Cerebellar nuclear complex (tissue), 1 donor: ENCODE measurements at regions not wholly inside any gene's neighbourhood (a gene's known extent, or its start where the extent isn't known, plus 50 kb on each side); places are given as distances from the start of the nearest gene placed in this dataset.

Experiments
- DNase-seq, 2 experiments: peaks; one replicate each; lab custom pipeline; 2025; lab: John Stamatoyannopoulos, UW

DNA sequence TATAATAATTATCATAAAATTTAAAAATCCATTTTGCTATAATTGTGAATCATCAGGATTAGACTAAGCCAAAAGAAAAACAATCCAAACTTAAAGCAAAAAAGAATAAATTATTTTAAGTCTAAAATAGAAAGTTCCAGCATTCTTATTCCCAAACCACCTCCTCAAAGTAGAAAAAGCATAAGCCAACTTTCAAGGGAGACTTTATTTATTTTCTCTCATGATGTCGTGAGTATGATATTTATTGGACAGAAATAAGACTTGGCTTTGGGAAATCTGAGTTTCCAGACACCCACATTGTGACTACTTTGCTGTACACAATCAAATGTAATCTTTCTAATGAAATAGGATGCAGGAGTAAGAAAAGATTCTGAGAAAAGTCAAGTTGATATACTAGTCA is 372.1 kb downstream of the MTRR start:
- no peak for DNase-seq

DNA sequence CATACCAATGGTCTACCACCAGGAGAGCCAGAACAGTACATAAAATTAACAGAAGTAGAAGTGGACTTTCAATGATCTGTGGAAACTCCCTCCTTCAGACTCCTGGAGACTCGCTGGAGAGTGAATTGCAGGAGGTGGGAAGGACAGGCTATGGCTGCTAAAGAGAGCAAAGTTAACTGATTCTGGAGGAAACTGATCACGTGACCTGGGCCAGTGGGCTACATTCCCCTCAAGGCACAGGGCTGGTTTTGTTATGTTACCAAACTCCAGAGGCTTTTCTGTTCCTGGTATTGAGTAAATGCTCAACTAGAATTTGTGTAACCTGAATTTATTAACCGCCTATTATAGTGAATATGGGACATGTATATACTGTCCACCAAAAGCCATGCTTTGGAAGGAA is 372.6 kb downstream of the MTRR start:
- DNase-seq, result no peak

DNA sequence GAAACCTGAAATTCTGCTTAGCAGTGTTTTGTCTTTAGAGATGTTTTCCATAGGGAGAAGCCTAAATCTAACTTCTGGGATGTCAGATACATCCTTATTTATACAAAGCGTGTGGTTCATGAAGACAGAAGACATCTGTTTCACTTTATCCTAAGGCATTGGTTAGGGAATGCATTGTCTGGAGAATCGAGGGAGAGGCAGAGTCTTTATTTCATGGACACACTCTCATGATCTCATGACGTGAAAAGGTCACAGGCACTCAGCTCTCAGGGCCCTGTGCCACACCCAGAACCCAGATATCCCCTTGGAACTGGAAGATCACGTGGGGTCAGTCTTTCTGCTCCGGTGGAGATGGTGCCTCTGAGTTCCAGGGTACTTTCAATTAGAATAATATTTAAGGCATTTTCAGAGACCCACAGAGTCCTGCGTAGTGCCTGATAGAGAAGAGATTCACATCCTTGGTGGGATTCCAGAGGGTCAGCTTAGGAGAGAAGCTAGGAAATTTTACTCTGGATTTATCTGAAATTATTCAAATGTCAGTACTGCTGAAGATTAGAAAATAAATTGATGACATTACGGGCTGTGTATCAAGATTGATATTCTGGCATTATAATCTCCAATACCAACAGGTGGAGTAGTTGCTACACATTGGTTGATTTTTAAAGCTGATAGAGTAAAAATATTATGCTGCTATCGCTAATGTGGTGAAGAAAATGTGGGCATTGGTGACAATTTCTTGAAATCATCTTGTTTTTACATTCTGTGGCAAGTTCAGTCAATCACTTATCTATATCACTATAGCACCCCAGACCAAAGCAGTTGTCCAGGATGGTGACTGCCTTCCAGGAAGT is 378.3 kb downstream of the MTRR start:
- no peak for DNase-seq

DNA sequence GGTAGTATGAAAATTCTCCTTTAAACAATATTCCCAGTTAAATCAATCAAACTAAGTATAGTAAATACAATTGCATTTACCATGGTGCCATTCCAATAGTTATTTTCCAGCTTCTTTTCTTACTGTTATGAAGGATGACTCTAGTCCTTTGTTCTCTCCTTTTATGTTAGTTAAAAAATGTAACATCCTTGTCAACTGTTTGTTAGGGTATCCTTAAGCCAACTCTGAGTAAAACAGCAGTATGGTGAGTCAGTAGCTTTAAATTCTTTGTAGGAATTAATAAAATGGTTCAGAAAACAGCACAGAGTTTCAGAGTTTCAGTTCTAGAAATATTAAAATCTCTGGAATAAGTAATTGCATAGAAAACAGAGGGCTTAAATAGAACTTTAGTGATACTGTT is 384.4 kb downstream of the MTRR start:
- no peak for DNase-seq

DNA sequence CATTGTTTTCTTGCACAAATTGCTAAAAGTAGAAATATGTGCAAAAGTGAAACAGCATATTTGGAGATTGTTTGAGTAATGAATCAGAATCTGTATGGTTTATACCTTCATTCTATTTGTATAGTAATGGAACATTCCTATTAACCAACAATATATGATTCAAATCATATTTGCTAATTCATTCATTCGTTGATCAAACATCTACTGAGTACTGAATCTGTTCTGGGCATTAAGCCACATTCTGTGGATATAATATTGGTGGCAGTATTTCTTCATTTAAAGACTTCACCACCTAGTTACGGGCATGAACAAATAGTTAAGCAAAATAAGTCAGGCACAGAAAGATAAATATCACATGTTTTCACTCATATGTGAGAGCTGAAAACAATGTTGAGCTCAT is 385.7 kb downstream of the MTRR start:
- no peak for DNase-seq

DNA sequence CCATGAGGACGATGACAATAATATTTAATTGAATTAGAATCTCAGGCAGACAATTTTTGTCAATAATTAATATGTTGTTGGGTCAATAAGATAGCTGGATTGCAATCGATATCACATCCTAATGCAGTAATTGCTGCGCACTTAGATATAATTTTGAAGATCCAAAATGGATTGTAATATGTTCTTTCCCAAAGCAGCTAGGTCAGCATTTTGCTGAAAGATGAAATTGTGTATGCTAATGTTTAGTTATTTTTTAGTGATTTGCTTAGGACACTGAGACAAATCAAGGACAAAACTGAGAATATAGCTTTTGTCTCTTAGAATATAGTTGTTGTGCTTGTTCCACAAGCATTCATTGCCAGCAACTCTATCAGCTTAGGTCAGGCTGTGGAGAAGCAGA is 389.9 kb downstream of the MTRR start:
- DNase-seq, result no peak

DNA sequence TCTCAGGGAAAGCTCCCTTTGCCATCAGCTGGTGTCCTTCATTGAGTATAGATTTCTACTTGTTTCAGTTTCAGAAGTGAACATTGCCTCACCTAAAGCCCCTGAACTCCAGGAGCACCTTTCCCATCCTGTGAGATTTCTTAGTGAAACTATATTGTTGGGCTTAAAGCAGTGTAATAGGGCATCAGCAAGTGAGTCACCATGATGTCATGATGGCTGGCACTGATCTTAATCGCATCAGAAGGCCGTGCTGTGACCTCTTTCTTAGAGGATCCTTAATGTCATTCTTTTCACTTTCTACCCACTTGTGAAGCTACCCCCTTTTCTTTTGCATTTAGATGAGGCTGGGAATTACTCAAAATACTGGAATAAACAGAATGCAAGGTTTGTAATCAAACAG is 401.3 kb downstream of the MTRR start:
- no peak for DNase-seq

DNA sequence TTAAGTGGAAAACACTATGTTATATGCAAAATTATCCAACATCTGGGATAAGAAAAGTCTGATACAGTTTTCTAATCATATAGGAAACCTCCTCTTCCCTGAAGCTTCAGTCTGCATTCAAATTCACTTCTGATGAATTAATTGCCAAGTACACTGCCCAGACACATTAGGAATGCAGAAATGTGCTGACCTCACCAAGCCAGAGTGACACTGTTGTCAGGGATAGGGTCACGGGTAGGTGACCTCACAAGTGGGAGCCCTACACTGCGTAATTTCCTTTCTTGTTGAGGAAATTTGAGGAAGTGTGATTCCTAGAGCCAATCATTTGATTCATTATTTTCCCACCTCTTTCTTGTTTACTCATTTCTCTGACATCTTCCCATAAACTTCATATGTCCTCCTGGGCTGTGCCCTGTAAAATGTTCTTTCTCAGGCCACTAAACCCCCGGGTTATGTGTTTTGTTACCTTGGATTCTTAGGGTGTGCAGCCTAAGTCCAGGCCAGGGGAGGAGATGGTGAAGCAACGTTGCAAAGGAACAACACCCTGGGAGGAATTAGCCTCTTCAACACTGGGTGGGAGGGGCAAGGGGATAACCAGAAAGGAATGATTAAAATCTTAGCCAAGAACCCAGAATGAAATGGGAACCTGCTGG is 411.9 kb downstream of the MTRR start:
- no peak for DNase-seq

DNA sequence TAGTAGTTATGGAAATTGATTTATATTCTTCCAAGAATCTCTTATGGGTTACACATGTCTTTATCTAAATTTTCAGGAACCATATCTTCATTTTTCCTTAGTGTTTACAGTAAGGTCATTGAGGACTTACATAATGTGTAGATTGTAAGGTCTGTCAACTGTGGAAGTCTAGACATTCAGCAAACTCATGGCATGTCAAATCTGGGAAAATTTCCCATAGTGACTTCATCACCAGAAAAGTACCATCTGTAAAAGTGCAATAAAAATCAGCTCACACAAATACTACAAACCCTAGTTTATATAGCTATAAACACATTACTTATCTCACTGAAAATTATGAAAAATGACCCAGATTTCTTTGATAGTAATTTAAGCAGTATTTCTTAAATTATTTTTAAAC is 419.4 kb downstream of the MTRR start:
- DNase-seq, result no peak

DNA sequence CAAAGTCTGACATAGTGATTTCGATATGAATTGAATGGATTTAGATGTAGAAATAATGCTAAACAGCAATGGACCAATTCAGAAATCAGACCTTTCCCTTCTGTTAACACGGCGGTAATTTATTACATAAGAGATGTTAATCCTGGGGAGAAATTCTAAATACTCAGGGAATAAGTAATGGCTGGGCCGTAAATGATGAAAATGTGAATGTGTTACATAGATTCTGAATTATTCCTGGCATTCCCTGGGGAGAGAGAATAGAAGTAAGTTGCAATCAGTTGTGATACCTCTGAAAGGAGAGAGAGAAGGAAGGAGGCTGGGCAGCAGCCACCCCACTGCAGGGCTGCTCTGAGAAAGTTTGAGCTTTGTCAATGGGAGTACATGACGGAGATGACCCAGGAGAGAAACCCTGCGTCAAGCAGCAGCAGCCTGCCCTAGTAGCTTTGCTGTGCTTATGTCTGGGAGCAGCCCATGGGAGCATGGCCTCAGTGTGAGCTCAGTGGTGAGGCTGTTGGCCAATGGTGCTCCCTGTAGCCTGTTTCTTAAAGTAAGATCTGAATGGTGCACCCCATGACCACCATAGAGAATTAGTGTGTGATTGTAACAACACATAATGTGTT is 420.1 kb downstream of the MTRR start:
- DNase-seq, result no peak

DNA sequence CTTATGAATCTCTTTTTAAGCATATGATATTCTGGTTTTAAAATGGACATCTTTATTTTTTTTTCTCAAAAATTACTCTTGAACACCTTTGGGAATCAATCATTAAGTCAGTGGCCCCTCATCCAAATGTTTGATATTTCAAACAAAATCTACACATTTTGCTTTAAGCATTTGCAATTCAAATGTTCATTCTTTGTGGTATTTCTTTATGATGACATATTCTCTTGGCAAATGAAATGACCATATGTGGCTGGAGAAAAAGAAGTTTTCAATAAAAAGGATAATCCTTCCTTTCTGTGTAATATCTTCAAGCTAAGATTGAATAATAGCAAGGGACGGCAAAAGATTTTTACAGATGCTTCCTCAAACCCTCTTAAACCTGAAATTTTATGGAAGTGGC is 420.8 kb downstream of the MTRR start:
- no peak for DNase-seq

DNA sequence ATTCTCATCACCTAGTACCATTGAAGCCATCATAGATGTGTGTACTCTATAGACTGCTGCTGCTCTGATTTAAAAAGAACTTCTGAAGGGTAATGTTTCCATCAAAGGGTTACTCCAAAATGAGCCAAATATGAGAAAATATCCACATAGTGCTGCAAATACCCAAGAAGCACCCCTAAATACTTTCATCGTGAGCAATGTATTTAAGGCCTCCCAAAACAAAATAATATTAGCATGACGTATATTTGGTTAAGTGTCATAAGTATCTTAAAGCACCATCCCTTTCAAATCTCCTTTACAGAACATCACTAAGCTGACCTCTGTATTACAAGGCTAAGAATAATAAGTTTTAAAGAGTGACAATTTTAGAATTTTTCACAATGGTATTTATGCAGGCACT is 421.8 kb downstream of the MTRR start:
- DNase-seq, result no peak

DNA sequence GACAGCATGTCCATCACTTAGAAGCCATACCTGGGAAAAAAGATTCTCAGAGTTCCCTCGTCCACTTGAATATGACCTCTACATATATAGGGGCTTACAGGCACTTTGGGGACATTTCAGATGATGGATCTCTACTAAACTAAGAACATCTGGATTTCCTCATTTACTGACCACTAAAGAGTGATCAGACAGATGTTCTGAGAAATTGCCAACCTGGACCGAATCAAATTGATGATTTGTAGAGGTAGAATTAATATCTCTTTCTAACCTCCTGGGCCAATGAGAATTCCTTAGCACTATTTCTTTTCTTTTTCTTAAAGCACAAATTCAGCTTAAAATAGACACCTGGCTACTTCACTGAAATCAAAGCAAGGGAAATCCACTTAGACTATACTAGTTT is 422.7 kb downstream of the MTRR start:
- DNase-seq, result no peak

DNA sequence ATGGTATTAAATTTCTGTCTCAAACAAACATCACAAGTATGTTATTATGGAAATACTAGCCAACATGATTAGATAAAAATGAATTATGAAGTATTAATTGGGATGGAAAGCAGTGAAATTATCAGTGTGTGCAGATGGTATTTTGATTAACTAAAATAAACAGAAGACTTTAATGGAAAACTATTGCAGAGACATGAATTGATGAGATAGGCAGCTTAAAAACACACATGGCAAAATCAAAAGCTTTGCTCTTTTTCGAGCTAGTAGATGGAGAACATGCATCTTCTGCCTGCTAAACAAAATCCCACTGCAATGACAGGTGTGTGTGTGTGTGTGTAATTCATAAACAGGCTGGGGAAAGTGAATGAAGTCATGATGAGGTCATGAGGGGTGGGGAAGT is 426.2 kb downstream of the MTRR start:
- DNase-seq, result no peak

DNA sequence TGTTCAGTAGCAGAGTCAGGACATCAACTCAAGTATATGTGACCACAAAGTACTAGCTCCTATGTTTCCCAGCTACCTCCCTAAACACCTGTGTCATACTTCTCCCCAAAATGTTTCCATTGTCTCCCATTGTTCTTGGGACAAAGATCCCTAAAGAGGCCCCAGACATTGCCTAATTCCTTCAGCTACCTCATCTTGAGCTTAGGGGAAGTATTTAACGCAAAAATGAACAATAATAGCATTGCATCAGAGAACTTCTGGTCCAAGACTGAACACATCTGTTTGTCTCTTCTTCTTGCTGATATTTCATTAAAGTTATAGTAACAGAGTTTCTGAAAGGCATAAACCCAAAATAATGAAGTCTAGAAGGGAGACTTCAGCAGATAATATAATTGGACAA is 430.8 kb downstream of the MTRR start:
- no peak for DNase-seq

DNA sequence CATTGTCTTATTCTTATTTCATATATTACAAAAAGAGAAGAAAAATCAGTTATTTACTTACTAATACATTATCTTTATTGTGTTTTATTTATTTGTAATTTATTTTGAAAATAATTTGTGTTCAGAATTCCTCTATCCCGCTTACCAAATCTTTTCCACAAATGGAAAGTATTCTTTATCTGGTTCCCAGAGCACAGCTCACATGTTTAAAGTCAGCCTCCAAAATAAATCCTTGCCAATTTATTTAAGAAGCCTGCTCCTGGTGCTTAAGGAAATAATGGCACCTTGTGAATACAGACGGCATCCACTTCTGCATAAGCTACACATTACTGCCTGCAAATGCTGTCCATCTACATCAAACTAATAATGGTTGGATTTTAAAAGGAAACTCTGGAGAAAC is 435.4 kb downstream of the MTRR start:
- DNase-seq, result no peak

DNA sequence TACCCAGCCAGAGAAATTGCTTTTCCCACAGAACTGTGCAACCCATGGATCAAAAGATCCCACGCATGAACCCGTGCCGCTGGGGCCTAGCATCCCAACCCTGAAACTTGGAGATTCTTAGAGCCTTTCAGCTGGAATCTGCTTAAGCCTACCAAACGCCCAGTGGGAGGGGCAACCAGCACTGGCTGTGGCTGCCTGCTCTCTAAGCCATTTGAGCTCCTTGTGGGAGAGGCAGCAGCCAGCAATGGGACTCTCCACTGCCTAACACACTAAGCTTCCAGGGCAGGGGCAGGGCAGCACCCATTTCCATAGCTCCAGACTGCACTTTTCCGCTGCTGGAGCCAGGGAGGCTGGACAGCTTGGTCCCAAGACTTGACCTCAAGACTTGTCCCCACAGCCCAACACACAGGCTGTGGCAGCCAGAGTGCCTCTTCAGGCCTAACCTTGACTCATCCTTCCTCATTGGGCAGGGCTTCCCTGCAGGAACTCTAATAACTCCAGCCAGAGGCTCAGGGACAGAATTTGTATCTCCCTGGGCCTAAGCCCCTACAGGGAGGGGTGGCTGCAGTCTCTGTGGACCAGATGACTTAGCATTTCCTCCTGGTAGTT is 437.4 kb downstream of the MTRR start:
- no peak for DNase-seq

DNA sequence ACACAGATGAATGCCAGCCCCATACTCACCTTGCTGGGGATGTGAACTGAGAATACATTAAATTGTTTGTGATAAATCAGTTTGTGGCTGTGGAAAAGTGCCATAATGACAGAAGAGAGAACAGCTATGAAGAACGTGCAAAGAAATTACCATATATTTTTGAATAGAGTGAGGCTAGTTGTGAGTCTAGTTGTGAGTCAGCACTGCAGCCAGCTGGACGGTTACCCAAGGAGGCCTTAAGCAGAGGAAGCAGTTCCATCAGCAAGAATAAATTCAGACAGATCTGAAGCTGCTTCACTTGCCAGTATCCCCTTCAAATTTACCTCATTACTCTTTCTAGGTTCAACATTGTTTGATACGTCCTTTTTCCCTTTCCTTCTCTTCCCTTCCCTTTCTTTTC is 446.0 kb downstream of the MTRR start:
- DNase-seq, result no peak

DNA sequence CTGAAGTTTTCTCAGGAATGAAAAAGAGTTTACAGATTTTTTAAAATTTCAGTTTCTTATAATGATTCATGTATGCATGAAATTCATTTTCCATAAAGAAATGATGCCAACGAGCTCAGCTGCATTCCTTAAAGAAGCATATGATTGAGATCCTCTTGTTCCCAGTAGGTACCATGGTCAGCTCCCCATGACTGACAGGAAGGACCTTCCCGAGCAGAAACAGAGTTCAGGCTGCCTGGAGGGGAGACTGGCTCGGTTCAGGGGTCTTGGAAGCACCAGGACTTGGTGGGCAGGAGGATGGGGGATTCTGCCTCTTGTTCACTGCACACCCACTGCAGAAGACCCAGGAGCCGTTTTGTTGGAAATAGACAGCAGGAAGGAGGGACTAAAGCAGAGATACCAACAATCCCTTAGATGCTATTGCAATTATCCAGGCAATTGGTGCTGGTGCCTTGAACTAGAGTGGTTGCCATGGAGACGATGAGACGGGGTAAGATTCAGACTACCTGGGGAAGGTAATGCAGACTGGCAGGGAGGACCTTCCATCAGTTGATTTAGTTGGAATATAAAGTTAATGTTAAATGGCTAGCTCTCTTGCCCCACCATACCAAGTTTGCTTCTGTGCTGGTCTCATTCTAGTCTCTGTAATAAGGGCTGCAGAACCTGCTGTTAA is 447.8 kb downstream of the MTRR start:
- DNase-seq, result no peak

DNA sequence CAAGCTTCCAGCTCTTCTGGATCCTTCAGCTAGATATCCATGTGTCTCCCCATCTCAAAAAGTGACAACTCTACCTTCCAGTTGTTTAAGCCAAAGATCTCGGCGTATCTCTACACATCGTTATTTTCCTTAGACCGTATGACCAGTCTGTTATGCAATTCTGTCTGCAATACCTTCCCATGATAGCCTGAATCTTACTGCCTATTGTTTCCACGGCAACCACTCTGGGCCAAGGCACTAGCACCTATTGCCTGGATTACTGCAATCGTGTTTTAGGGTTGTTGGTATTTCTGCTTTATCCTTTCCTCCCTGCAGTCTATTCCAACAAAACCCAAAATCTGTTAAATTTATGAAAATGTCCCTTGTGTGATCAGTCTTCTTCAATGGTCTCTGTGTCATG is 448.4 kb downstream of the MTRR start:
- DNase-seq, result no peak

DNA sequence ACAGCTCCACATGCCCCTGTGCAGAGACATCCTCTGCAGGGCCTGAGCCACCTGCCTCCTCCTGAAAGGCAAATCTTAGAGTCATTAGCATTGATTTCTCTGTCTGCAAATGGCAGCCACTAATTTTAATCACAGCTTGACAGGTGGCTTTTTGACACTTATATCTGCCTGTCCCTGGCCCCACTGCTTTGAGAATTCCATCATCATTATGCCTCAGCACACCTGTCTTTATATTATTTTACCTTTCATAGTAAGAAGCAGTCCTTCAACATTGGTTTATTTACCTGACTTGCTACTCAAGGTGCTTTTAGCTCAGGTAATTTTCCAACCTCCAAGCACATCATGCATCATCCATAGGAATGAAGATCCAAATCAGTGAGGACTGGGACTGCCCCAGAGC is 451.3 kb downstream of the MTRR start:
- DNase-seq, result no peak

DNA sequence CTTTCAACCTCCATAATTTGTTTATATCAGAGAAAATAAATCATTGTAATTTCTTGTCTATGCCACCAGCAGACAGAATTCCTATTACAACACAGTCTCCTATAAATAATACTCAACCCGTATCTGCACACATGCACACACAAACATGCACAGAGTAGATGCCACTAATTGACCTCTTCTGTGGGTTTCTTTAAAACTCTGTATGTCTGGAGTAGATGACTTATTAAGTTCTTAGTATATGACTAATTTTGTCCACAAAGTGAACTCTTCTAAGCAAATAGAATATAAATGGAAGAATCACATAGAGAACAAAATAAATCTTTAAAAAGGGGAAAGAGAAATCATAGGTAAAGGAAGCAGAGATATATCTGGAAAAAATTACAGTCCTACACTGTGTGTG is 452.3 kb downstream of the MTRR start:
- DNase-seq, result no peak
